Natural killer cell (primary cell): ENCODE measurements at regions not wholly inside any gene's neighbourhood (a gene's known extent, or its start where the extent isn't known, plus 50 kb on each side); places are given as distances from the start of the nearest gene placed in this dataset.

ENCODE experiments used
- ATAC-seq, 3 donors: fragments of 150-1000 bp in 2 of 3; fragments of 200-7000 bp in 1 of 3; cut with Tn5 transposase; 1 replicate in 1 of 3; 2 replicates in 2 of 3; pipeline ENCODE4 v1.10.0; 2021; ENCODE audit warnings: mild to moderate bottlenecking in 2 of 3, moderate library complexity in 2 of 3
- DNase-seq, 2 donors: peaks; one replicate each; pipeline versions ENCODE4 v3.0.0 to v3.0.0-alpha.2; 2013 to 2021; ENCODE audit warnings: mixed read lengths in 1 of 2
- H3K27ac ChIP-seq: one replicate; pipeline ENCODE4 v1.5.1; 2013; ENCODE audit warnings: mild to moderate bottlenecking, low read length
- H3K27me3 ChIP-seq: one replicate; pipeline ENCODE4 v1.6.1; 2013; ENCODE audit warnings: low read length; ENCODE audit not compliant: control insufficient read depth, insufficient read depth
- H3K36me3 ChIP-seq: one replicate; pipeline ENCODE4 v1.6.1; 2013; ENCODE audit warnings: low read length; ENCODE audit not compliant: control insufficient read depth, insufficient read depth
- H3K4me1 ChIP-seq: one replicate; pipeline ENCODE4 v1.6.1; 2013; ENCODE audit warnings: low read length; ENCODE audit not compliant: control insufficient read depth, insufficient read depth
- H3K4me3 ChIP-seq: one replicate; pipeline ENCODE4 v1.5.1; 2013; ENCODE audit warnings: low read length
- H3K9me3 ChIP-seq: one replicate; pipeline ENCODE4 v1.6.1; 2013; ENCODE audit warnings: low read length; ENCODE audit not compliant: control insufficient read depth, insufficient read depth
- H3K27ac Mint-ChIP-seq, 2 donors: one replicate each; pipeline ENCODE4 v1.8.0; 2022; ENCODE audit warnings: mild to moderate bottlenecking in 2 of 2, mixed read lengths in 2 of 2, moderate library complexity in 1 of 2
- H3K27me3 Mint-ChIP-seq, 2 donors: one replicate each; pipeline ENCODE4 v1.8.0; 2022; ENCODE audit warnings: low read depth in 2 of 2, mixed read lengths in 2 of 2
- H3K36me3 Mint-ChIP-seq: one replicate; pipeline ENCODE4 v1.8.0; 2022; ENCODE audit warnings: mixed read lengths
- H3K4me1 Mint-ChIP-seq, 2 donors: one replicate each; pipeline ENCODE4 v1.8.0; 2022; ENCODE audit warnings: mixed read lengths in 2 of 2
- H3K4me3 Mint-ChIP-seq: one replicate; pipeline ENCODE4 v1.8.0; 2022; ENCODE audit warnings: mild to moderate bottlenecking, moderate library complexity, mixed read lengths
- H3K9me3 Mint-ChIP-seq, 2 donors: one replicate each; pipeline ENCODE4 v1.8.0; 2022; ENCODE audit warnings: mixed read lengths in 2 of 2
- CTCF ChIP-seq: fragments of 200-600 bp; IDR thresholded peaks from one replicate; pipeline ENCODE4 v1.8.0; 2022; ENCODE audit warnings: antibody characterized with exemption
- WGBS: methylation state at CpG from one replicate; pipeline ENCODE4 v1.1.7; 2013; ENCODE audit warnings: missing lambda C conversion rate; ENCODE audit not compliant: insufficient coverage; 5-methylcytosine and 5-hydroxymethylcytosine counted together
- intact Hi-C: fragments of 100-400 bp; cut with micrococcal nuclease; formaldehyde crosslinking; loops from one replicate; pipeline ENCODE4 v1.14.2; 2022

- ATAC-seq = no peak
- H3K27ac Mint-ChIP-seq = no peak overlapping the region
- no peaks in the 10 kb centered on the region for H3K27me3 Mint-ChIP-seq
- no peak for TF ChIP-seq CTCF
- Histone ChIP-seq H3K27me3 (no peaks in the 10 kb centered on the region), H3K9me3 (no peaks in the 10 kb centered on the region), H3K4me1 (no peaks in the 10 kb centered on the region), H3K4me3 (no peak overlapping the region), H3K27ac (no peak overlapping the region), H3K36me3 (no peaks in the 10 kb centered on the region)
- H3K4me3 Mint-ChIP-seq = no peak overlapping the region
- no peak for DNase-seq
- no peaks in the 10 kb centered on the region for H3K9me3 Mint-ChIP-seq
- intact Hi-C loops = no loop called here
- no peaks in the 10 kb centered on the region for H3K36me3 Mint-ChIP-seq
- 94% methylated on average over 4 of the region's 4 CpGs for WGBS
- no peaks in the 10 kb centered on the region for H3K4me1 Mint-ChIP-seq
Observed at GRCh38 chr12:20317554-20317953, 50.8 kb upstream of the PDE3A start.
